ENCODE measurements at regions not wholly inside any gene's neighbourhood (a gene's known extent, or its start where the extent isn't known, plus 50 kb on each side); places are given as distances from the start of the nearest gene placed in this dataset.

- ATAC-seq, result peak; percentile 85
- TF ChIP-seq CTCF (IDR thresholded peaks at IDR 0.05), result no peak
- peaks cover 5% of the 10 kb centered on the region for H3K27me3 ChIP-seq
- H3K27ac ChIP-seq, result no peak overlapping the region
- no peaks in the 10 kb centered on the region for H3K4me1 ChIP-seq
- H3K36me3 ChIP-seq, result no peaks in the 10 kb centered on the region
- no peak for DNase-seq
- H3K4me3 ChIP-seq, result no peak overlapping the region
- intact Hi-C loops (cut with DNase I), result no loop called here
- H3K9me3 ChIP-seq, result no peaks in the 10 kb centered on the region
These were observed 206.0 kb upstream of the MYL2 start for GRCh38 chr12:111126331-111126730.

GRCh38 chr12:111124183-111124582 is 203.8 kb upstream of the MYL2 start:
- no peak overlapping the region for H3K27ac ChIP-seq
- intact Hi-C loops (cut with DNase I), result no loop called here
- peaks cover 15% of the 10 kb centered on the region for H3K27me3 ChIP-seq
- ATAC-seq (no peak), DNase-seq (no peak)
- no peak for TF ChIP-seq CTCF (IDR thresholded peaks at IDR 0.05)
- H3K36me3 ChIP-seq, result no peaks in the 10 kb centered on the region
- H3K9me3 ChIP-seq, result no peaks in the 10 kb centered on the region
- no peak overlapping the region for H3K4me3 ChIP-seq
- H3K4me1 ChIP-seq, result no peaks in the 10 kb centered on the region

GRCh38 chr12:111123390-111123789 is 203.0 kb upstream of the MYL2 start:
- DNase-seq (no peak), ATAC-seq (no peak)
- H3K27me3 ChIP-seq, result peaks cover 18% of the 10 kb centered on the region
- no peaks in the 10 kb centered on the region for H3K36me3 ChIP-seq
- no peaks in the 10 kb centered on the region for H3K4me1 ChIP-seq
- intact Hi-C loops (cut with DNase I), result no loop called here
- no peaks in the 10 kb centered on the region for H3K9me3 ChIP-seq
- no peak for TF ChIP-seq CTCF (IDR thresholded peaks at IDR 0.05)
- no peak overlapping the region for H3K27ac ChIP-seq
- no peak overlapping the region for H3K4me3 ChIP-seq

GRCh38 chr12:111122458-111122878 is 202.1 kb upstream of the MYL2 start:
- H3K27me3 ChIP-seq, result peaks cover 19% of the 10 kb centered on the region
- no peak overlapping the region for H3K27ac ChIP-seq
- no peak for TF ChIP-seq CTCF (IDR thresholded peaks at IDR 0.05)
- H3K9me3 ChIP-seq, result no peaks in the 10 kb centered on the region
- intact Hi-C loops (cut with DNase I), result no loop called here
- no peaks in the 10 kb centered on the region for H3K4me1 ChIP-seq
- H3K4me3 ChIP-seq, result no peak overlapping the region
- H3K36me3 ChIP-seq, result no peaks in the 10 kb centered on the region
- no peak for DNase-seq
- ATAC-seq, result no peak

- no peak for DNase-seq
- H3K4me1 ChIP-seq, result no peaks in the 10 kb centered on the region
- no peaks in the 10 kb centered on the region for H3K36me3 ChIP-seq
- intact Hi-C loops (cut with DNase I), result no loop called here
- peaks cover 19% of the 10 kb centered on the region for H3K27me3 ChIP-seq
- no peak overlapping the region for H3K4me3 ChIP-seq
- TF ChIP-seq CTCF (IDR thresholded peaks at IDR 0.05), result no peak
- H3K27ac ChIP-seq, result no peak overlapping the region
- ATAC-seq, result no peak
- H3K9me3 ChIP-seq, result no peaks in the 10 kb centered on the region
These were observed 201.5 kb upstream of the MYL2 start for GRCh38 chr12:111121840-111122239.

- no peaks in the 10 kb centered on the region for H3K9me3 ChIP-seq
- no peak for TF ChIP-seq CTCF (IDR thresholded peaks at IDR 0.05)
- no peak overlapping the region for H3K4me3 ChIP-seq
- H3K27ac ChIP-seq, result no peak overlapping the region
- no peak for DNase-seq
- intact Hi-C loops (cut with DNase I), result no loop called here
- H3K36me3 ChIP-seq, result no peaks in the 10 kb centered on the region
- no peaks in the 10 kb centered on the region for H3K4me1 ChIP-seq
- peaks cover 19% of the 10 kb centered on the region for H3K27me3 ChIP-seq
- no peak for ATAC-seq
These were observed 200.2 kb upstream of the MYL2 start for GRCh38 chr12:111120578-111120977.

All from upper lobe of right lung (tissue), 1 donor.